ENCODE measurements at regions not wholly inside any gene's neighbourhood (a gene's known extent, or its start where the extent isn't known, plus 50 kb on each side); places are given as distances from the start of the nearest gene placed in this dataset.

DNA sequence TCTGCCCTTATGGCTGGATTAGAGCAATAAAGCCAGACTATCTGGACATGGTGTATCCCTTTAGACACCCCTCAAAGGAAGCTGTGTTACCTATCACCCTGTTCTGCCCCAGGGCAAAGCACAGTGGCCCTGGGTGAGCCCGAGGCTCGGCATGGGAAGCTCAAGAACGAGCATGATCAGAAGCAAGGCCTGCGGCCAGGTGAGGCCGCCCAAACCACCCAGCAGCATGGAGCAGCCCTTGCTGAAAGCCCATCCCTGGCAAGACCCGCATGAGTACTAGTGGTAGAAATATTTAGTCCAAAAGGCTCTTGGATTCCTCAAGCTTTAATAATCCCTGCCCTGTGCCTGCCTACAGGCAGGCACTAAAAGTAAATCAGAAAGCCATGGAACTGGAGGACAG is 261.1 kb downstream of the MEX3B start:
- Histone ChIP-seq H3K27ac (ENCODE audit: insufficient read depth, low read depth, low read length) (no peak overlapping the region), H4K20me1 (replicated peaks; ENCODE audit: control insufficient read depth, extremely low read depth, insufficient read depth, low read length) (no peaks in the 10 kb centered on the region), H2AFZ (ENCODE audit: low read depth, low read length) (no peak overlapping the region), H3K9me1 (replicated peaks; ENCODE audit: control insufficient read depth, extremely low read depth, insufficient read depth, low read length) (no peaks in the 10 kb centered on the region), H3K36me3 (ENCODE audit: control insufficient read depth in 2 of 2, extremely low read depth in 1 of 2, insufficient read depth in 2 of 2, low read length in 2 of 2) (no peaks in the 10 kb centered on the region), H3K79me2 (ENCODE audit: control insufficient read depth, insufficient read depth, low read length) (no peaks in the 10 kb centered on the region), H3K9me3 (replicated peaks; ENCODE audit: control insufficient read depth, insufficient read depth, low read length) (no peaks in the 10 kb centered on the region), H3K4me3 (replicated peaks in 1 of 3; ENCODE audit: insufficient read depth in 1 of 3, low read depth in 1 of 3, low read length in 3 of 3) (no peak overlapping the region), H3K4me1 (ENCODE audit: control insufficient read depth, extremely low read depth, insufficient read depth, low read length) (no peaks in the 10 kb centered on the region), H3K9ac (replicated peaks; ENCODE audit: extremely low read depth, insufficient read depth, low read length) (no peak overlapping the region), H3K27me3 (ENCODE audit: control insufficient read depth in 2 of 2, insufficient read depth in 2 of 2, low read length in 2 of 2) (no peaks in the 10 kb centered on the region), H3K4me2 (ENCODE audit: insufficient read depth, low read length) (no peak overlapping the region)
- TF ChIP-seq JUN (IDR thresholded peaks at IDR 0.05; ENCODE audit: borderline replicate concordance, insufficient read depth, insufficient read length, low read depth) = no peak
- no peak for TF ChIP-seq POLR2AphosphoS5 (IDR thresholded peaks at IDR 0.05; ENCODE audit: insufficient read depth, low read depth, low read length)
- TF ChIP-seq POLR2A (IDR thresholded peaks at IDR 0.05; ENCODE audit: low read depth, low read length) = no peak
- TF ChIP-seq MAX (IDR thresholded peaks at IDR 0.05; ENCODE audit: insufficient read depth, insufficient read length) = no peak
- TF ChIP-seq MYC (IDR thresholded peaks at IDR 0.05; ENCODE audit: low read depth, low read length) = no peak
- TF ChIP-seq EZH2 (IDR thresholded peaks at IDR 0.05; ENCODE audit: borderline replicate concordance, low read depth, low read length, severe bottlenecking) = no peak
- no peak for TF ChIP-seq GATA2 (IDR thresholded peaks at IDR 0.05; ENCODE audit: insufficient read depth, insufficient read length, low read depth, low read length)
- no peak for TF ChIP-seq FOS (IDR thresholded peaks at IDR 0.05; ENCODE audit: borderline replicate concordance, insufficient read depth, low read length)
- TF ChIP-seq, protein P1, sequence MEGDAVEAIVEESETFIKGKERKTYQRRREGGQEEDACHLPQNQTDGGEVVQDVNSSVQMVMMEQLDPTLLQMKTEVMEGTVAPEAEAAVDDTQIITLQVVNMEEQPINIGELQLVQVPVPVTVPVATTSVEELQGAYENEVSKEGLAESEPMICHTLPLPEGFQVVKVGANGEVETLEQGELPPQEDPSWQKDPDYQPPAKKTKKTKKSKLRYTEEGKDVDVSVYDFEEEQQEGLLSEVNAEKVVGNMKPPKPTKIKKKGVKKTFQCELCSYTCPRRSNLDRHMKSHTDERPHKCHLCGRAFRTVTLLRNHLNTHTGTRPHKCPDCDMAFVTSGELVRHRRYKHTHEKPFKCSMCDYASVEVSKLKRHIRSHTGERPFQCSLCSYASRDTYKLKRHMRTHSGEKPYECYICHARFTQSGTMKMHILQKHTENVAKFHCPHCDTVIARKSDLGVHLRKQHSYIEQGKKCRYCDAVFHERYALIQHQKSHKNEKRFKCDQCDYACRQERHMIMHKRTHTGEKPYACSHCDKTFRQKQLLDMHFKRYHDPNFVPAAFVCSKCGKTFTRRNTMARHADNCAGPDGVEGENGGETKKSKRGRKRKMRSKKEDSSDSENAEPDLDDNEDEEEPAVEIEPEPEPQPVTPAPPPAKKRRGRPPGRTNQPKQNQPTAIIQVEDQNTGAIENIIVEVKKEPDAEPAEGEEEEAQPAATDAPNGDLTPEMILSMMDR (IDR thresholded peaks at IDR 0.05; ENCODE audit: extremely low read depth in 1 of 2, insufficient read depth in 1 of 2, low read depth in 1 of 2, low read length in 2 of 2) = no peak
- no peak for DNase-seq (ENCODE audit: low read depth, low spot score)
- intact Hi-C loops (cut with micrococcal nuclease) (no loop called here), dilution Hi-C loops (cut with MboI; ENCODE audit: extremely low pct_ligation_motif_present, low sequenced_read_pairs) (no loop called here)
- ChIA-PET CTCF (no interaction called here), POLR2A (no interaction called here)
- no peak for FAIRE-seq
- BruUV-seq (replicated peaks) = no TSS peak
